MM.1S (cell line): ENCODE measurements at regions not wholly inside any gene's neighbourhood (a gene's known extent, or its start where the extent isn't known, plus 50 kb on each side); places are given as distances from the start of the nearest gene placed in this dataset.

Experiments
- DNase-seq: peaks from one replicate; pipeline ENCODE4 v3.0.0-alpha.2; 2015
- H2AFZ ChIP-seq: fragments of 300-600 bp; sonication (generic); 2 replicates; pipeline ENCODE4 v1.6.0; 2016; ENCODE audit warnings: antibody characterized with exemption, low read length
- H3F3A ChIP-seq: fragments of 300-600 bp; sonication (generic); 2 replicates; pipeline ENCODE4 v1.6.1; 2016; ENCODE audit warnings: mild to moderate bottlenecking, antibody characterized with exemption, low read length, moderate library complexity, mixed read lengths; ENCODE audit not compliant: insufficient read depth
- H3K27ac ChIP-seq: fragments of 300-600 bp; sonication (generic); 2 replicates; pipeline ENCODE4 v1.5.1; 2016; ENCODE audit warnings: mild to moderate bottlenecking, low read length
- H3K27me3 ChIP-seq: fragments of 300-600 bp; sonication (generic); replicated peaks from 2 replicates; pipeline ENCODE4 v1.6.0; 2016; ENCODE audit warnings: low read length; ENCODE audit not compliant: insufficient read depth
- H3K36me3 ChIP-seq: fragments of 300-600 bp; sonication (generic); replicated peaks from 2 replicates; pipeline ENCODE4 v1.6.1; 2016; ENCODE audit warnings: mild to moderate bottlenecking, low read length, mixed read lengths; ENCODE audit not compliant: insufficient read depth
- H3K4me1 ChIP-seq: fragments of 300-600 bp; sonication (generic); 2 replicates; pipeline ENCODE4 v1.6.1; 2016; ENCODE audit warnings: low read length, mixed read lengths
- H3K4me2 ChIP-seq: fragments of 300-600 bp; sonication (generic); 2 replicates; pipeline ENCODE4 v1.6.0; 2016; ENCODE audit warnings: low read depth, low read length
- H3K4me3 ChIP-seq: fragments of 300-600 bp; sonication (generic); 2 replicates; pipeline ENCODE4 v1.5.1; 2016; ENCODE audit warnings: low read length, mixed read lengths
- H3K79me2 ChIP-seq: fragments of 300-600 bp; sonication (generic); 2 replicates; pipeline ENCODE4 v1.6.1; 2016; ENCODE audit warnings: mixed run types, low read length, mixed read lengths
- H3K9ac ChIP-seq: fragments of 300-600 bp; sonication (generic); 2 replicates; pipeline ENCODE4 v1.6.1; 2016; ENCODE audit warnings: low read length, mixed read lengths
- H3K9me2 ChIP-seq: fragments of 300-600 bp; sonication (generic); replicated peaks from 2 replicates; pipeline ENCODE4 v1.6.1; 2016; ENCODE audit warnings: mild to moderate bottlenecking, low read length, mixed read lengths; ENCODE audit not compliant: insufficient read depth
- H3K9me3 ChIP-seq: fragments of 300-600 bp; sonication (generic); replicated peaks from 2 replicates; pipeline ENCODE4 v1.6.1; 2016; ENCODE audit warnings: mild to moderate bottlenecking, low read length, mixed read lengths; ENCODE audit not compliant: insufficient read depth
- H4K20me1 ChIP-seq: fragments of 300-600 bp; sonication (generic); 2 replicates; pipeline ENCODE4 v1.6.1; 2016; ENCODE audit warnings: mild to moderate bottlenecking, low read length, moderate library complexity, mixed read lengths; ENCODE audit not compliant: insufficient read depth
- EZH2 ChIP-seq: fragments of 300-600 bp; sonication (generic); optimal IDR thresholded peaks from 2 replicates; pipeline ENCODE3; 2017; ENCODE audit warnings: low read depth, mild to moderate bottlenecking, antibody characterized with exemption, low read length, mixed read lengths
- EZH2phosphoT487 ChIP-seq: fragments of 300-600 bp; sonication (generic); IDR thresholded peaks from 2 replicates; pipeline ENCODE4 v1.6.1; 2018; ENCODE audit warnings: antibody characterized with exemption, low read length
- TF ChIP-seq, protein P1 (sequence below): fragments of 300-600 bp; sonication (generic); IDR thresholded peaks from 2 replicates; pipeline ENCODE4 v1.5.1; 2016; ENCODE audit warnings: antibody characterized with exemption, low read length, mixed read lengths

DNA sequence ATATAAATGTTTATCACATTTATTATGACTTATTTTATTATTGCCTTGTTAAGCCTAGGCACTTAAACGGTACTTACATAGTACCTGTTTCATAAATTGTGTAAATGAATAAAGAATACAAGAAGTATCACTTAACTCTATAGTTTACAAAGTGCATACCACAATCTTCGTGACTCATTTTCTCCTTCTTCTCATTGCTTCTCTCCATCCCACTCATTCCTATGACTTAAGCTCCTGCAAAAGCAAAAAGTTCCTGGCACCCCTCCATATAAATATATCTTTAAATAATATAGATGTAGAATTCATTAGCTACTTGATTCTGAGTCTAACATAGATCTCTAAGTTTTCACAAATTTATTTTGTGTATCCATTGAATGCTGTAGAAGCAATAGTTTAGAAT, 1382.0 kb upstream of the CELF2 start:
- Histone ChIP-seq H3K4me3 (no peak overlapping the region), H3K9me3 (no peaks in the 10 kb centered on the region), H3K27ac (no peak overlapping the region), H3K79me2 (no peaks in the 10 kb centered on the region), H3F3A (no peaks in the 10 kb centered on the region), H3K9ac (no peak overlapping the region), H3K27me3 (no peaks in the 10 kb centered on the region), H3K4me2 (no peak overlapping the region), H3K9me2 (no peaks in the 10 kb centered on the region), H2AFZ (no peak overlapping the region), H3K36me3 (no peaks in the 10 kb centered on the region), H3K4me1 (no peaks in the 10 kb centered on the region), H4K20me1 (no peaks in the 10 kb centered on the region)
- no peak for TF ChIP-seq EZH2phosphoT487
- TF ChIP-seq EZH2, result no peak
- TF ChIP-seq, protein P1, sequence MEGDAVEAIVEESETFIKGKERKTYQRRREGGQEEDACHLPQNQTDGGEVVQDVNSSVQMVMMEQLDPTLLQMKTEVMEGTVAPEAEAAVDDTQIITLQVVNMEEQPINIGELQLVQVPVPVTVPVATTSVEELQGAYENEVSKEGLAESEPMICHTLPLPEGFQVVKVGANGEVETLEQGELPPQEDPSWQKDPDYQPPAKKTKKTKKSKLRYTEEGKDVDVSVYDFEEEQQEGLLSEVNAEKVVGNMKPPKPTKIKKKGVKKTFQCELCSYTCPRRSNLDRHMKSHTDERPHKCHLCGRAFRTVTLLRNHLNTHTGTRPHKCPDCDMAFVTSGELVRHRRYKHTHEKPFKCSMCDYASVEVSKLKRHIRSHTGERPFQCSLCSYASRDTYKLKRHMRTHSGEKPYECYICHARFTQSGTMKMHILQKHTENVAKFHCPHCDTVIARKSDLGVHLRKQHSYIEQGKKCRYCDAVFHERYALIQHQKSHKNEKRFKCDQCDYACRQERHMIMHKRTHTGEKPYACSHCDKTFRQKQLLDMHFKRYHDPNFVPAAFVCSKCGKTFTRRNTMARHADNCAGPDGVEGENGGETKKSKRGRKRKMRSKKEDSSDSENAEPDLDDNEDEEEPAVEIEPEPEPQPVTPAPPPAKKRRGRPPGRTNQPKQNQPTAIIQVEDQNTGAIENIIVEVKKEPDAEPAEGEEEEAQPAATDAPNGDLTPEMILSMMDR, result no peak
- DNase-seq, result no peak

DNA sequence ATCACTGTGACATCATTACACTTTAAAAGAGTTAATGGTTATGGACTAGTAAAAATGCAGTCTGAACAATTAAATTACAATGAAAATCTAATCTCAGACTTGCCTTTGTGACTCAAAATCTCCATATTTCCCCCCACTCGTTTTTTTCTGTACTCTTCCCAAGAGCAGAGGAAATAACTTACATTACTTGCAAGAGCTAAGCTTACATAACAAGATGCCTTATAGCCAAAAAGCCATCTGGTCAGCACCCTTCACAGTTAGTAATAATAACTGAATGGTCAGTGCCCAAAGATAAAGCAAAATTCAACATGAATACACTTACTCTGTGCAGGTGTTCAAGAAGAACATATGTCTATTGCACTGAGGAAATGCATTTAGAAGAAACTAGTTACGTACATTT, 1381.5 kb upstream of the CELF2 start:
- Histone ChIP-seq H3K36me3 (no peaks in the 10 kb centered on the region), H3K4me1 (no peaks in the 10 kb centered on the region), H3F3A (no peaks in the 10 kb centered on the region), H3K4me2 (no peak overlapping the region), H3K9me3 (no peaks in the 10 kb centered on the region), H3K9ac (no peak overlapping the region), H3K79me2 (no peaks in the 10 kb centered on the region), H3K27me3 (no peaks in the 10 kb centered on the region), H3K27ac (no peak overlapping the region), H2AFZ (no peak overlapping the region), H4K20me1 (no peaks in the 10 kb centered on the region), H3K9me2 (no peaks in the 10 kb centered on the region), H3K4me3 (no peak overlapping the region)
- TF ChIP-seq, protein P1, result no peak
- TF ChIP-seq EZH2phosphoT487 (no peak), EZH2 (no peak)
- no peak for DNase-seq

DNA sequence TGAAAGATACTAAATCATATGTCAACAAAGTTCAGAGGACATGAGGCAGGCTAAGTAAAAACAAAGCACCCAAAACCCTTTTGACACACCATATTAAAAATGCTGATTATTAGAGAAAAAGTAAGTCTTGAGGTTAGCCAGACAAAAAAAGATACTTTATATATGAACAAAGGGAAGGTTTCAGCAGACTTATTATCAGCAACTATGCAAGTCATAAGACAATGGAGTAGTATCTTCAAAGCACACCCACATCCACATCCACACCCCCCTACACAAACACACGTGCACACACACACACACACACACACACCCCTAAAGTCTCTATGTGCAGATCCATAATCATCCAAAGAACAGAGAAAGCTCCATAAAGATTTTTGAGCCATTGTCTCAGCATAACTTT, 1373.9 kb upstream of the CELF2 start:
- H3K4me1 ChIP-seq, result no peaks in the 10 kb centered on the region
- no peak overlapping the region for H3K27ac ChIP-seq
- H2AFZ ChIP-seq, result no peak overlapping the region
- TF ChIP-seq EZH2 (no peak), EZH2phosphoT487 (no peak)
- TF ChIP-seq, protein P1, result no peak
- H3K79me2 ChIP-seq, result no peaks in the 10 kb centered on the region
- H4K20me1 ChIP-seq, result no peaks in the 10 kb centered on the region
- H3K9ac ChIP-seq, result no peak overlapping the region
- no peak for DNase-seq
- H3K4me3 ChIP-seq, result no peak overlapping the region
- no peaks in the 10 kb centered on the region for H3K9me2 ChIP-seq
- no peaks in the 10 kb centered on the region for H3F3A ChIP-seq
- H3K4me2 ChIP-seq, result no peak overlapping the region
- no peaks in the 10 kb centered on the region for H3K9me3 ChIP-seq
- H3K27me3 ChIP-seq, result no peaks in the 10 kb centered on the region
- H3K36me3 ChIP-seq, result no peaks in the 10 kb centered on the region
